ENCODE measurements at regions not wholly inside any gene's neighbourhood (a gene's known extent, or its start where the extent isn't known, plus 50 kb on each side); places are given as distances from the start of the nearest gene placed in this dataset.

DNA sequence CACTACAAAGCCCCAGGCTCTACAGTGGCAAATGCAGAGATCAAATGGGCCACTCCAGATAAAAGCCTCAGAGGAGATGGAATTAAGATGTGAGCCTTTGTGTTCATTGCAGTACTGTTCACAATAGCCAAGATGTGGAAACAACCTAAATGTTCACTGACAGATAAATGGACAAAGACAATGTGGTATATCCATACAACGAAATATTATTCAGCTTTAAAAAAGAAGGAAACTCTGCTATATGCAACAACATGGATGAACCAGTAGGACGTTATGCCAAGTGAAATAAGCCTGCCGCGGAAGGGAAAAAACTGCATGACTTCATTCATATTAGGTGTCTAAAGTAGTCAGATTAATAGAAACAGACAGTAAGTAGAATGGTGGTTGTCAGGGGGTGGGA is 170.5 kb upstream of the TBX20 start:
- DNase-seq (ENCODE audit: insufficient read length, low spot score) (no peak), FAIRE-seq (no peak)
- TF ChIP-seq POLR2A (IDR thresholded peaks at IDR 0.05; ENCODE audit: low read depth, low read length) = no peak

DNA sequence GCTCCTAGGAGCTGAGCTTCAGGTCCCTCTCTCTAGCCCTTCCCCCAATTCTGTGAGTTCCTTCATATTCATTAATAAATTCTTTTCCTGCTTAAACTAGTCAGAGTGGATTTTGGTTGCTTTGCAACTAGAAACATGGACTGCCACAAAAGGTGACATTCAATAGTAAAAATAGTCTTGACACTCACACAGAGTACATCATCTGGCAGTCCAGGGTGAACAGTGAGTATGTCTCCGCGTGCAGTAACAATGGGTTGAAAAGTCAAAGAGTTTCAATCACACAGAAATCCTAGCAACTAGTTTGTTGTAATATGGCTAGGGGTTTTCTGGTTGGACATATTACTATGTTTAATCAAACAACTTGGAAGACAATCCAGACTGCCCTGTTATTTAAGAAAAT is 168.8 kb upstream of the TBX20 start:
- TF ChIP-seq POLR2A (IDR thresholded peaks at IDR 0.05; ENCODE audit: low read depth, low read length) = no peak
- no peak for DNase-seq (ENCODE audit: insufficient read length, low spot score)
- no peak for FAIRE-seq

DNA sequence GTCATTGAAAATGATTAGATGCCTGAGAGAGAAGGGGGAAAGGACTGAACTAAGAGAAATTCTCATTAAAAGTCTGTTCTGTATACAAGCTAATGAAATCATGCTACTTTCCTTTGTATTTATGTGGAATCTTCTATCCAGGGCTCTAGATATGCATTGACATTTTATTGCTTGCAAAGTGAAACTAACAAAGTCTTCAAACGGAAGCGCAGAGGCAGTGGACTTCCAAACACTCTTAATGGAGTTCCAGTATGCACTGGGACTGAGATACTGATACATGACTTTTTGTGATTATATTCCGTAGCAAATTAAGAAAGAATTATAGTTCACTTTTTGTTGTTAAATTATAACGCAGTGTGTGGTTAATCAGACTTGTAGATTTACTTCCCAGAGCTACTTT is 166.8 kb upstream of the TBX20 start:
- FAIRE-seq (no peak), DNase-seq (ENCODE audit: insufficient read length, low spot score) (no peak)
- no peak for TF ChIP-seq POLR2A (IDR thresholded peaks at IDR 0.05; ENCODE audit: low read depth, low read length)

DNA sequence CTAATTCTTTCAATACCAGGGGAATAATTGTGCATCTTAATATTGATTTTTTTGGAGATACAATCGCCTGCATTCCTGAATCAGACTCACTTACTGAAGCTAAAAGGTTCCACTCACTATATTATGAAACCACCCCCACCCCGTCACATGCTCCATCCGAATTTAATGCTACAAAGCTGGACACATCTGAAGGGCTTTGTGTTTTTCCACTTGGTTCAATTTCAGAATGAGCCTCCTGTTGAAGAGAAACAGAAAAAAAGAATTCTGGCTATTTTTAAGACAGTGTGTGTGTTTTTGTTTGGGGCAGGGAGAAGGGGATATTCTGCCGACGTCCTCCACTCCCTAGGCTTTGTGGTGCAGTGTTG is 165.5 kb upstream of the TBX20 start:
- DNase-seq (ENCODE audit: insufficient read length, low spot score) (no peak), FAIRE-seq (no peak)
- no peak for TF ChIP-seq POLR2A (IDR thresholded peaks at IDR 0.05; ENCODE audit: low read depth, low read length)

DNA sequence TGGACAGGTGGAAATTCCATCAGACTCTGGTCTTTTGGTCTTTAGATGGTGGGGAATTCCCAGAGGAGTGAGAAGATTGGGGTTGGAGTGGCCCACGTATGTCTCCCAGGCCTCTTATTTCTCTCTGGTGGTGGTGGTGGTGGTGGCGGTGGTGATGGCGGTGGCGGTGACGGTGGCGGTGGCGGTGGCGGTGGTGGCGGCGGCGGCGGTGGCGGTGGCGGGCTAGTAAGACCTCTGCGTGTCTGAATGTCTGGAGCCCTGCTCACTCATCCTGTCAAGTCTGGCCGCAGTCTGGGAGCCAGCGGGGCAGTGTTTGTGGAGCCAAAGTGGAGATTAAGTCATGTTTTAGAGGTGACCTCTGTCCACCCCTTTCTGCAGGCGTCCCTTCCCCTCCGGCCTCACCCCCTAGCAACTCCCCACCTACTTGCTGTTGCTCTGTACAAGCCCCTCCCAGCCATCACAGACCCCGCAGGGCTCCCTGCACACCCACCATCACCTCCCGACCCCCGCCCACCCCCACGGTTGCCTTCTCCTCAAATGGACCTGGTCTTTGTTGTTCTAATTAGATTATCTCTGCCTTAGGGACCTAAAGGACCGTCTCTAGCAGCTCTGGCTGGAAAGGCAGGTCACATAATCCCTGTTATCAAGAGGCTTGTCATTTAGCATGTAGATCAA is 165.0 kb upstream of the TBX20 start:
- FAIRE-seq (no peak), DNase-seq (ENCODE audit: insufficient read length, low spot score) (no peak)
- no peak for TF ChIP-seq POLR2A (IDR thresholded peaks at IDR 0.05; ENCODE audit: low read depth, low read length)

DNA sequence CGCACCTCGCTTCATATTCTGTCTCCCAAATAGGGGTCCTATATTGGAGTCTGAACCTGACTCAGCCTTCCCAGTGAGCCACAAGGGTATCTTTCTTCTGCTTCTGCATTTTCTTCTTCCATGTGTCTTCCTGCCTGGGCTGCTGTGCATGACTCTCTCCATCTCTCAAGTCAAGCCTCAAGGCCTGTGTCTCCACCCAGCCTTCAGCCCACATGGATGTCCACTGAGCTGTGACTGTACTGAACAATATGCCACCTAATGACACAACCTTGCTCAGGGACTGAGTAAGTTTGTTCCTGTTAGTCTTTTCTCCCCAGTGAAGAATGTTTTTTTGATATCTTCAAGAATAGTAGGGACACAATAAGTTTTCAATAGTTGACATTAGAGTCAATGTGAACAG is 162.7 kb upstream of the TBX20 start:
- no peak for TF ChIP-seq POLR2A (IDR thresholded peaks at IDR 0.05; ENCODE audit: low read depth, low read length)
- DNase-seq (ENCODE audit: insufficient read length, low spot score) (no peak), FAIRE-seq (no peak)

DNA sequence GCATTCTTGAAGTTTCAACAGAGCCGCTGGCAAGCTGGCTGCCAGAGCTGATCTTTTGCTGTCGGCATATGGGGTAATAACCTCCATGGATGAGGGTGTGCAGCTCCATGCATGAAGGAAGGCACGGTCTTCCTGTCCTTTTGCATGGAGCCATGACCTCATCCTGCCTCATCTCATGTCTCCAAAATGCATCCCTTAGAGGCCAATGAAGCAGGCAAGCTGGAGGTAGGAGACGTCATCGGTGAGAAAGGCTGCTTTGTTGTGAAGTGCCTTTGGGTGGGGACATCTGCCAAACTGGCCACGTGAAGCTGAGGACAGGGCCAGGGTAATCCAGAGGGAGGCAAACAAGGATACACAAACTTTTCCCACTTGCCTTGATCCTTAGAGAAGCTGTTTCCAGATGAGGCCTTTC is 161.5 kb upstream of the TBX20 start:
- no peak for TF ChIP-seq POLR2A (IDR thresholded peaks at IDR 0.05; ENCODE audit: low read depth, low read length)
- DNase-seq (ENCODE audit: insufficient read length, low spot score) = no peak
- FAIRE-seq = no peak

DNA sequence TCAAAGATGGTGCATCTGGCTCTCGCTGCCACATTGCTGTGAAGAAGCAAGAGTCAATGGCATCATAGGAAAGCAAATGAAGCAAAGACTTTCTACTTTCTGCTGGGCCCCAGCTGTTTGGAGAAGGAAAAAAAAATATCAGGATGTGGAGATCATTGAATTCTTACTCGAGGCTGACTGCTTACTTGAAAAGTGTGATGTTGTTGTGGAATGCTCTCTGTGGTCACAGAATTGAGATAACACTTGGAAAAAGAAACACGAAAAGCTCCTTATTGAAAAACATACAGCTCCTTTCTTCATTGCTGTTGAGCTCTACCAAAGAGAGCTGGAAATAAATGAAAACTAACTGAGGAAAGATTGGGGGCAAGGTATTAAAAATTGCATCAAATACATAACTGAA is 157.4 kb upstream of the TBX20 start:
- no peak for DNase-seq (ENCODE audit: insufficient read length, low spot score)
- FAIRE-seq = no peak
- TF ChIP-seq POLR2A (IDR thresholded peaks at IDR 0.05; ENCODE audit: low read depth, low read length) = no peak

DNA sequence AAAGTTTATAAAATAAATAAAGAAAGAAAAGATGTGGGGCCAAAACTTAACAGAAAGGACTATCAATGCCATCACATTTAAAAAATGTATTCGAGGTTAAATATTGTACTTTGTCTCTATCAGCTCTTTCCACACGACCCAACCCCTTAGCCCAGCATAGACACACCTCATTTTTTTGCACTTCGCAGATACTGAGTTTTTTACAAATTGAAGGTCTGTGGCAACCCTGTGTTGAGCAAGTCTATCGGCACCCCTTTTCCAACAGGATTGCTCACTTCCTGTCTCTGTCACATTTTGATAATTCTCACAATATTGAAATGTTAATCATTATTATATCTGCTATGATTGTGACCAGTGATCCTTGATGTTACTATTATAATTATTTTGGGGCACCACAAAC is 151.6 kb upstream of the TBX20 start:
- no peak for TF ChIP-seq POLR2A (IDR thresholded peaks at IDR 0.05; ENCODE audit: low read depth, low read length)
- FAIRE-seq (no peak), DNase-seq (ENCODE audit: insufficient read length, low spot score) (no peak)

DNA sequence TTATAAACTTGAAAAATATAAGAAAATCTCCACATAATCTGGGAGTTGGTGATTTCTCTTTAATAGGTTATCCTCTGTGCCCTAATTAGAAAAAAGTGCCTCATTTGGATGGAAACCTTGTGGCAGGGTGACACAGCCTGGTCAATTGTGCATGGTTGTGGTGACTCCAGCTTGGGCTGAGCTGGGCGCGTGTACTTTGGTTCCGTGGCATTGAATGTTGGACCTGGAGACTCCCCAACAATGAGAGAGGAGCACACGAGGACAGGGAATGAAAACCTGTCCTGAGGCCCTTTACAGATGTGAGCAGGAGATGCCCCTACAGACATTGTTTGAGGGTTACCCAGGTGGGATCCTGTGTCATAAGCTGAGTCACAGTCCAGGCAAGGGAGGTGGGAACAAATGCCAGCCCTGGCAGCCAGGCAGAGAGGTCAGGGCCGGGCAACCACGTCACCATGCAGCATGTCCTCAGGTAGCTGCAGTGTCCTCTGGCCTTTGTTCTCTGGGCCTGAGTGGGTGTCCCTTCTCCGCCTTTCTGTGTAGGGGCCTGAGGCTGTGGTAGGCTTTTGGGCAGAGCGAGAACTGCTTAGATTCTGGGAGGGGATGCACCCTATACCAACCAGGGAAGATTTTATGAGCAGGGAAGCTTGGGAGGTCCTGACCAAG is 147.4 kb upstream of the TBX20 start:
- FAIRE-seq (no peak), DNase-seq (ENCODE audit: insufficient read length, low spot score) (no peak)
- TF ChIP-seq POLR2A (IDR thresholded peaks at IDR 0.05; ENCODE audit: low read depth, low read length) = no peak

DNA sequence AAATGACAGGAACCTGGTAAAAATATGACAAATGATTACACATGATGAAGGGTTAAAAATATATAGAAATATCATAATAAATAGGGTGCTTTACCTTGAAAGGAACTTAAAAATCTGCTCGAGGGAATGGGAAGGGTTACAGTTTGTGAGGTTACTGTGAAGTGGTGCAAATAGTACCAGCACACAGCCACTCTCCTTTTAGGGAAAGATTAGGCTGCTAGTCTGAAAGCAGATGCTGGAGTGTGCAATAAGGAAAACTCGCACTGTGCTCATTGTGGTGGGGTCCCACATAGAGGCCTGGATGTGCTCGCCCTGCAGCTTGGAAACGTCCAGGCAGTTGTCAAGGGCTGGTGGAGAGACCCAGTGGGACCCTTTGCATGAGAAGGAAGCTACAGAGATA is 145.9 kb upstream of the TBX20 start:
- FAIRE-seq (no peak), DNase-seq (ENCODE audit: insufficient read length, low spot score) (no peak)
- no peak for TF ChIP-seq POLR2A (IDR thresholded peaks at IDR 0.05; ENCODE audit: low read depth, low read length)

DNA sequence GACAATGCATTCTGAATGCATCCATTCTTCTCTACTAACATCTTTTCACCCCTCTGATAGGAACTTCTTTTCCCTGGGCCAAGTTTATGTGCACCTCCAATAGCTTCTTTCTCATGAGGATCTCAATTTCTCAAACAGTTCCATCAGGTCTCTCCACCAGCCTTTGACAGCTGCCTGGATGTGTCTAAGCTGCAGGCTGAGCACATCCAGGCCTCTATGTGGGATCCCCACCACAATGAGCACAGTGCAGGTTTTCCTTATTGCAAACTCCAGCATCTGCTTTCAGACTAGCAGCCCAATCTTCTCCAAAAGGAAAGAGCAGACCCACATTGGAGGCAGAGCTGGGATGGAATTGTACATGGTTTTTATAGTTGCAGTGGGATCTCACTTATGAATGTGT is 145.3 kb upstream of the TBX20 start:
- DNase-seq (ENCODE audit: insufficient read length, low spot score) (no peak), FAIRE-seq (no peak)
- no peak for TF ChIP-seq POLR2A (IDR thresholded peaks at IDR 0.05; ENCODE audit: low read depth, low read length)

DNA sequence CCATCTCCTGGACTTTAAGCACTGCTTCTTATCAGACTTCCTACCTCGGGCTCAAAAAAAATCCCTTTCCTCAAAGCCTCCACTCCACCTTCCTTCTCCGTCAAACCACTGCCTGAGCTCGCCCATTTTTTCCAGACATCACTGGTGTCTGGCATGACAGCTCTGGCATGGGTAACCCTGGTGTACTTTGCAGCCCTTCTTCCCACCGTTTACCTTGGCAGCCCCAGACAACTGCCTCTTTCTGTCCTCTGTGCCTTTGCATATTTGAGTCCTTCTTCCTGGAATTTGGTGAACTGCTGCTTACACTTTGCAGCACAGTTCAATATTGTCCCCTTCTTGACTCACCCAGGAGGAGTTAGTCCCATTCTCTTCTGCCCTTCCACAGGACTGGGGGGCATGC is 144.6 kb upstream of the TBX20 start:
- DNase-seq (ENCODE audit: insufficient read length, low spot score) (no peak), FAIRE-seq (no peak)
- TF ChIP-seq POLR2A (IDR thresholded peaks at IDR 0.05; ENCODE audit: low read depth, low read length) = no peak

DNA sequence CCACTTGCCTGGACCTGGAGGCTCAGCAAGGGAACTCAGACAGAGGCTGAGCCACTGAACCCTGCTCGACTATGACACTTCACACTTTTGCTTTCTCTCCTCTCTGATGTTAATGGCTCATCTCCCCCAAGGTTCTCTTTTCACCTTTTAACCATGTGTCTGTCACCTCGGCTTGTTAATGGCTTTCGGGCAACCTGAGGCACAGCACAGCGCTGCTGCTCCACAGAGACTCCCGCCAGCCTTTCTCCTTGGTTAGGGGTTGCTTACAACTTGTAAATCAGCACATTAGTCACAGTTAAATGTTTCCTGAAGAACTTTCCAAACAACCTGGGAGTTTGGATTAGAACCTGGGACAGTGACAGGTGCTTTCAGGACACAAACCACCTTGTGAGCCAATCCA is 136.2 kb upstream of the TBX20 start:
- FAIRE-seq (no peak), DNase-seq (ENCODE audit: insufficient read length, low spot score) (no peak)
- no peak for TF ChIP-seq POLR2A (IDR thresholded peaks at IDR 0.05; ENCODE audit: low read depth, low read length)

DNA sequence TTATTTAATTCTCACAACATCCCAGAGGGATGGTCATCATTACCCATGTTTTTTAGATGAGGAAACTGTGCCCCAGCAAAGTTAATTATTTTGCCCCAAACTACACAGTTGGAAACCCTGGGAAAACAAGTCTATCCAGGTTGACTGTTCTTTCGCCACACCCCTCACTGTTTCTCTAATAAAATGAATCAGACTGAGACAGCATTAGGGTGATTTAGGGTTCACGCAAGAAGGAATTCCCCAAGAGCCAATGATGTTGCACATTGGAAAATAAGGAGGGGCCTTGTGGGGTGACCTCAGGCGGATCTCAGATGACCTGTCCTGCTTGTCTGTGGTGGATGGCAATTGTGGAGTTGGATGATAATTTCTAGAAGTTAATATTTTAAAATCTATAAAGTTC is 135.7 kb upstream of the TBX20 start:
- FAIRE-seq = no peak
- no peak for TF ChIP-seq POLR2A (IDR thresholded peaks at IDR 0.05; ENCODE audit: low read depth, low read length)
- DNase-seq (ENCODE audit: insufficient read length, low spot score) = no peak

All from H54 (cell line).